HCEC 1CT (cell line): ENCODE measurements at regions not wholly inside any gene's neighbourhood (a gene's known extent, or its start where the extent isn't known, plus 50 kb on each side); places are given as distances from the start of the nearest gene placed in this dataset.
A peak's percentile ranks its signal among the peaks of the same experiment; 100 is the strongest.
"Not testable (repeated sequence)": the region's sequence is repeated elsewhere in the genome, so short reads cannot be mapped to it uniquely, and the experiment has no call there.

Experiments
- DNase-seq: peaks from one replicate; pipeline ENCODE4 v3.0.0-alpha.2; 2017

GRCh38 chr9:106788021-106788420 is 74.9 kb upstream of the ZNF462 start:
- DNase-seq: not testable (repeated sequence)

- no peak for DNase-seq
These were observed 67.9 kb upstream of the ZNF462 start for GRCh38 chr9:106795031-106795430.

GRCh38 chr9:106796771-106797170 is 66.2 kb upstream of the ZNF462 start:
- peak; percentile 10 for DNase-seq

- no peak for DNase-seq
These were observed 65.7 kb upstream of the ZNF462 start for GRCh38 chr9:106797299-106797698.

DNA sequence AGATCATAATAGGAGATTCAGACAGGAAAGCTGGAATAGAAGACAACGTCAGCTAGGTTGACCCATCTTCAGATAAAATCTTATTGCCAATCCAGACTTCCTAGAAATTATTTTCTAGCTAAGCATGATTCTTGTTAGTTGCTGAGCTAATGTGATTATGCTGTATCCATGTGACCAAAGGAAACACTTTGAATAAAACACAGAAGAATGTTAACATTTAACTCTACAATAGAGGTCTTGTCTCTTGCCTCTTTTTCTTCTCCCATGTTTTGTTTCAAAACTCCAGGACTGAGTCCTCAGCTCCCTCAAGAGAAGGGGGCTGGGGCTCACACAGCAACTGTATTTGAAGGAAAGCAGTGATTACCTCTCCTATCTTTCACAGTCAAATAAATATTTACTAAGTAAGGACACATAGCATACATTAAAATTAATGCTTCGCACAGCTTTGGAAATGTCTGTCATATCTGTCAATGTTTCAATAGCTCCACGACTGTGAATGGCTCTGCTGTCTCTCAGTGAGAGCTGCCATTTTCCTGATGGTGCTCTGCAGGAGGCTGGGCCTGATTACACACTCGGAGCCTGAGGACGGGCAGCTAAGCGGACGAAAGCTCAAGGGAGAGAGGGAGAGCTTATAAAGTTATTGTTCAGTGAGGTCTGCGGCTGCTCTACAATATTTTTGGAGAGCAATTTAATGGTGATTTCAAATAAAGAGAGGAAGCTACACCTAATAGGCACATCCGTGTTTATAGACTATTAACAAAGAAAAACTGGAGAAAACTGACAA is 64.8 kb upstream of the ZNF462 start:
- DNase-seq: no peak

DNA sequence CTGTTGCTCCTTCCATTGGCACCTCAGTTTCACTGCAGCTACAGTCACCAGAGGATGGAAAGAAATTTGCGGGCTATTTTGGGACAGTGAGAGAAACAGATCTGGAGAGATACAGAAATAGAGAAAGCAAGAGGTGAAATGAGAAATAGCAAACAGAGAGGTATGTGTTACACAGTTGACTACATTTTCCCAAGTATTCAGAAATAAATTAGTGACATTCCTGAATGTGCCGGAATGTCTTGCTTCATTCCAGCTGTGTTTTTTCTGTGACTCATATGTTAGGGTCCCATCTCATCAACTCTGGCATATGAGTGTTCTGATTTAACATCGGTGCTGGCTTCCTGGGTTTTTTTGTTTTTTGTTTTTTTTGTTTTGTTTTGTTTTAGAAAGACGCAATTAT is 63.8 kb upstream of the ZNF462 start:
- DNase-seq: peak; percentile 82

DNA sequence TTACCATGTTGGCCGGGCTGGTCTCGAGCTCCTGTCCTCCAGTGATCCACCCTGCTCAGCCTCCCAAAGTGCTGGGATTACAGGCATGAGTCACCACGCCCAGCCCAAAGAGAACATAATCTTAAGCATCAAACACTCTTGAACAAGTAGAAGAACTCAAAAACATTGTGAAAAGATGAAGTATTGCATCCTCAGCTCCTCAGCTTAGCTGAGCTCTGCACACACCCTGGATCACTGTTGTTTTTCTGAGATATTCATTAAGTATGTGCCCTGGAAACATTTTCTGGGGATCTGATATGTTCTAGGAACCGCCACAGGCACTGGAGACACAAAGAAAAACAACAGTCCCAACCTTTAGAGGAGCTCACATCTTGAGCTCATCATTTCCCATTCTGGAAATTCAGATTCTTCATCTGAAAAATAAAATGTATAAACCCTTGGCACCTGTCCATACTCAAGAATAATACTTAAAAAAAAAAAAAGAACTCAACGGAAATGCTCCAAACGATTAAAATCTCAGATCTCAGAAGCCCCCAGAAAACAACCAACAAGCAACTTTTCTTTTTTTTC is 62.2 kb upstream of the ZNF462 start:
- no peak for DNase-seq

- DNase-seq: no peak
These were observed 61.1 kb upstream of the ZNF462 start for GRCh38 chr9:106801816-106802215.
